SH-SY5Y (cell line): ENCODE measurements at regions not wholly inside any gene's neighbourhood (a gene's known extent, or its start where the extent isn't known, plus 50 kb on each side); places are given as distances from the start of the nearest gene placed in this dataset.

Experiments
- GATA2 ChIP-seq: IDR thresholded peaks from 2 replicates; pipeline ENCODE4 v1.6.1; 2011; ENCODE audit warnings: mild to moderate bottlenecking, low read depth, low read length
- GATA3 ChIP-seq: IDR thresholded peaks from 2 replicates; pipeline ENCODE4 v1.6.1; 2011; ENCODE audit warnings: low read depth, mild to moderate bottlenecking, low read length, moderate library complexity

- no peak for TF ChIP-seq GATA2
- no peak for TF ChIP-seq GATA3
Measured at GRCh38 chr18:11523804-11524203, 85.6 kb upstream of the SLC35G4 start.
